Spleen (tissue), 7 donors: ENCODE measurements at regions not wholly inside any gene's neighbourhood (a gene's known extent, or its start where the extent isn't known, plus 50 kb on each side); places are given as distances from the start of the nearest gene placed in this dataset.

Source experiments
- POLR2A ChIP-seq, 3 donors: fragments of 450-650 bp; IDR thresholded peaks; one replicate each; pipeline ENCODE4 v1.5.1; 2017; ENCODE audit warnings: antibody characterized with exemption in 3 of 3, mild to moderate bottlenecking in 1 of 3
- POLR2AphosphoS5 ChIP-seq, 3 donors: sonication (generic); formaldehyde crosslinking; IDR thresholded peaks; one replicate each; pipeline ENCODE4 v1.5.1; 2017; ENCODE audit warnings: antibody characterized with exemption in 3 of 3
- TF ChIP-seq, protein P1 (sequence below), 11 experiments: fragments of 200-600 bp in 7 of 11; fragments of 450-650 bp in 4 of 11; sonication (generic) in 4 of 11; IDR thresholded peaks in 8 of 11; conservative IDR thresholded peaks in 3 of 11; 1 replicate in 7 of 11; 2 replicates in 4 of 11; pipeline versions ENCODE4 v1.4.0 to v1.8.0; 2016 to 2021; ENCODE audit warnings: antibody characterized with exemption in 11 of 11, inconsistent platforms in 4 of 11, mild to moderate bottlenecking in 1 of 11
- donor health status: DM: no; HTN: no; CAD: no; lungs with moderate emphysema.
- donor health status: DM: no; HTN: no; CAD: no.
- donor health status: DM: no; HTN: no; CAD: no.

DNA sequence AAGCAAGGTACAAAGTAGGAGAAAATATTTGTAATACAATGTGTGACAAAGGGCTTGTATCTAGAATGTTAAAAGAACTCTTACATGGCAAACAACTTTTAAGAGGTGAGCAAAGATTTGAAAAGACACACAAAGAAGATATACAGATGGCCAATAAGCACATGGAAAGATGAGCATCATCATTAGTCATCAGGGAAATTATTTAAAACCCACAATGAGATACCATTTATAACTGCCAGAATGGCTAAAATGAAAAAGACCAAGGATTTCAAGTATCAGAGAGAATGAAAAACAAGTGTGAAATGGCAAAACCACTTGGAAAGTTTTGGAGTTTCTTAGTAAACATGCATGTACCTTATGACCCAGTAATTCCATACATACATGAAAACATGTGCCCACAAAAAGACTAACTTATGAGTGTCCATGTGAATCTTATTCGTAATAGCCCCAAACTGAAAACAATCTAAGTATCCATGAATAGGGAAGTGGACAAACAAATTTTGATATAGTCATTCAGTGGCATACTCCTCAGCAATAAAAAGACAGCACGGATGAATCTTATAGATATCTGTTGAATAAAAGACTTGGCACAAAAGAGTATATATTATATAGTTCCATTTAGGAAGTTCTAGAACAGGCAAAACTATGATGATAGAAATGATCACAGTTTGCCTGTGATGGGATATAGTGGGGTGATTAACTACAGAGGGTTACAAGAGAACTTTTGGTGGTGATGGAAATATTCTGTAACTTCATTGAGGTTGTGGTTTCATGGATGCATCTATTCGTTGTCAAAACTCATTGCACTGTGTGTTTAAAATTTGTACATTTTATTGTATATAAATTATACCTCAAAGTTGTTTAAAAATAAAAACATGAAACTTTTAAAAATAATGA is 82.0 kb downstream of the DISP1 start:
- TF ChIP-seq POLR2A (IDR thresholded peaks at IDR 0.05) (no peak), POLR2AphosphoS5 (IDR thresholded peaks at IDR 0.05) (no peak)
- TF ChIP-seq, protein P1, sequence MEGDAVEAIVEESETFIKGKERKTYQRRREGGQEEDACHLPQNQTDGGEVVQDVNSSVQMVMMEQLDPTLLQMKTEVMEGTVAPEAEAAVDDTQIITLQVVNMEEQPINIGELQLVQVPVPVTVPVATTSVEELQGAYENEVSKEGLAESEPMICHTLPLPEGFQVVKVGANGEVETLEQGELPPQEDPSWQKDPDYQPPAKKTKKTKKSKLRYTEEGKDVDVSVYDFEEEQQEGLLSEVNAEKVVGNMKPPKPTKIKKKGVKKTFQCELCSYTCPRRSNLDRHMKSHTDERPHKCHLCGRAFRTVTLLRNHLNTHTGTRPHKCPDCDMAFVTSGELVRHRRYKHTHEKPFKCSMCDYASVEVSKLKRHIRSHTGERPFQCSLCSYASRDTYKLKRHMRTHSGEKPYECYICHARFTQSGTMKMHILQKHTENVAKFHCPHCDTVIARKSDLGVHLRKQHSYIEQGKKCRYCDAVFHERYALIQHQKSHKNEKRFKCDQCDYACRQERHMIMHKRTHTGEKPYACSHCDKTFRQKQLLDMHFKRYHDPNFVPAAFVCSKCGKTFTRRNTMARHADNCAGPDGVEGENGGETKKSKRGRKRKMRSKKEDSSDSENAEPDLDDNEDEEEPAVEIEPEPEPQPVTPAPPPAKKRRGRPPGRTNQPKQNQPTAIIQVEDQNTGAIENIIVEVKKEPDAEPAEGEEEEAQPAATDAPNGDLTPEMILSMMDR (IDR thresholded peaks at IDR 0.05 in 8 of 11, conservative IDR thresholded peaks at IDR 0.05 in 3 of 11) = no peak
